Neural cell (in vitro differentiated cells): ENCODE measurements at regions not wholly inside any gene's neighbourhood (a gene's known extent, or its start where the extent isn't known, plus 50 kb on each side); places are given as distances from the start of the nearest gene placed in this dataset.

Experiments used
- EP300 ChIP-seq: fragments of 450-650 bp; conservative IDR thresholded peaks from 2 replicates; pipeline ENCODE4 v1.6.1; 2014; ENCODE audit warnings: antibody characterized with exemption, mild to moderate bottlenecking, moderate library complexity; ENCODE audit not compliant: poor library complexity, severe bottlenecking
- EZH2 ChIP-seq: fragments of 200-600, 300-800 bp; shearing (Covaris generic), sonication (generic); IDR thresholded peaks from 2 replicates; pipeline ENCODE4 v1.6.1; 2014; ENCODE audit warnings: antibody characterized with exemption, low read length, borderline replicate concordance, mild to moderate bottlenecking; ENCODE audit not compliant: insufficient read depth, poor library complexity, severe bottlenecking
- POLR2AphosphoS5 ChIP-seq: IDR thresholded peaks from 2 replicates; pipeline ENCODE4 v1.6.1; 2012
- RAD21 ChIP-seq: fragments of 450-650 bp; conservative IDR thresholded peaks from 2 replicates; pipeline ENCODE4 v1.6.1; 2014; ENCODE audit warnings: antibody characterized with exemption, mild to moderate bottlenecking, moderate library complexity
- REST ChIP-seq: IDR thresholded peaks from 2 replicates; pipeline ENCODE4 v1.6.1; 2012; ENCODE audit warnings: borderline replicate concordance
- TF ChIP-seq, protein P1 (sequence below): fragments of 450-650 bp; IDR thresholded peaks from 2 replicates; pipeline ENCODE4 v1.5.1; 2014; ENCODE audit warnings: antibody characterized with exemption, mild to moderate bottlenecking, moderate library complexity; ENCODE audit not compliant: poor library complexity, severe bottlenecking

DNA sequence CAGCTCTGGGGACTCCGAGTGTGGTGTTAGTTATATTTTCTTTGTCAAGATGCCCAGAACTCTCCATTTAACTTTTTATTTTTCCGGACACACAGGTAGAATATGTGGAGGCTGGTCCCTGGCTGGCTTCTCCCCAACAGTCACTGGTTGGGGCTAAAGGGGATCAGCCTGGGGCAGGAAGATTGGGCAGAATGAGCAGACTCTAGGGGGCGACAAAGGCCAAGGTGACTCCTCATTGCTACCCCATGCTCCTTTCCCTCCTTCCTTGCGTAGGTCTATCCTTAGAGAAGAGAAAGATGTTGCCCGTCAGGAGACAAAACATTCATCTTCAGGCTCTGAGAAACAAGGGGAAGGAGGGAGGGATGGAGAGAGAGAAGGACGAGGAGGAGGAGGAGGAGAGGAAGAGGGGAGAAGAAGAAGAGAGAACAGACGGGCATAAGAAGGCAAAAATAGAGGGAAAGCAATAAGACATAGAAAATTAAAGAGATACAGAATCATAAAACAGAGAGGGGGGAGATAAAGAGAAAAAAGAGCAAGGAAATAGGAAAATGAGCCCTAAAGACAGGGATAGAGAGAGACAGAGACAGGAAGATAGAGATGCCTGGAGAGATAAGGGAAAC is 89.9 kb downstream of the FOXD2 start:
- TF ChIP-seq, protein P1, sequence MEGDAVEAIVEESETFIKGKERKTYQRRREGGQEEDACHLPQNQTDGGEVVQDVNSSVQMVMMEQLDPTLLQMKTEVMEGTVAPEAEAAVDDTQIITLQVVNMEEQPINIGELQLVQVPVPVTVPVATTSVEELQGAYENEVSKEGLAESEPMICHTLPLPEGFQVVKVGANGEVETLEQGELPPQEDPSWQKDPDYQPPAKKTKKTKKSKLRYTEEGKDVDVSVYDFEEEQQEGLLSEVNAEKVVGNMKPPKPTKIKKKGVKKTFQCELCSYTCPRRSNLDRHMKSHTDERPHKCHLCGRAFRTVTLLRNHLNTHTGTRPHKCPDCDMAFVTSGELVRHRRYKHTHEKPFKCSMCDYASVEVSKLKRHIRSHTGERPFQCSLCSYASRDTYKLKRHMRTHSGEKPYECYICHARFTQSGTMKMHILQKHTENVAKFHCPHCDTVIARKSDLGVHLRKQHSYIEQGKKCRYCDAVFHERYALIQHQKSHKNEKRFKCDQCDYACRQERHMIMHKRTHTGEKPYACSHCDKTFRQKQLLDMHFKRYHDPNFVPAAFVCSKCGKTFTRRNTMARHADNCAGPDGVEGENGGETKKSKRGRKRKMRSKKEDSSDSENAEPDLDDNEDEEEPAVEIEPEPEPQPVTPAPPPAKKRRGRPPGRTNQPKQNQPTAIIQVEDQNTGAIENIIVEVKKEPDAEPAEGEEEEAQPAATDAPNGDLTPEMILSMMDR, result no peak
- TF ChIP-seq EP300 (no peak), REST (no peak), EZH2 (no peak), RAD21 (no peak), POLR2AphosphoS5 (no peak)
